OCI-LY7 (cell line): ENCODE measurements at regions not wholly inside any gene's neighbourhood (a gene's known extent, or its start where the extent isn't known, plus 50 kb on each side); places are given as distances from the start of the nearest gene placed in this dataset.

Experiments
- BruUV-seq: library from RNA; stranded (reverse); fragments of 400-500 nt; replicated peaks from 2 replicates; lab custom pipeline; 2021; lab: Mats Ljungman, UMichigan
- CTCF ChIA-PET: fragments of 300-600 bp; sonication (Branson Sonifier 250); formaldehyde crosslinking; loops from one replicate; lab custom pipeline; 2022; ENCODE audit warnings: antibody characterized with exemption; ENCODE audit not compliant: unreplicated experiment; lab: Charles Lee
- POLR2A ChIA-PET: fragments of 300-600 bp; sonication (Branson Sonifier 250); formaldehyde crosslinking; loops from one replicate; lab custom pipeline; 2022; ENCODE audit warnings: antibody characterized with exemption; lab: Charles Lee
- DNase-seq: peaks from one replicate; pipeline ENCODE4 v3.0.0-alpha.2; 2015; ENCODE audit warnings: low spot score
- H2AFZ ChIP-seq: fragments of 200-600 bp; sonication (generic), shearing (Covaris generic); 2 replicates; pipeline ENCODE4 v1.6.1; 2014; ENCODE audit warnings: mild to moderate bottlenecking, antibody characterized with exemption, low read length, moderate library complexity
- H3K27ac ChIP-seq: fragments of 200-600 bp; sonication (generic); 2 replicates; pipeline ENCODE4 v1.5.1; 2014; ENCODE audit warnings: mixed run types, low read depth, mild to moderate bottlenecking, moderate library complexity, low read length, inconsistent platforms; ENCODE audit not compliant: poor library complexity, severe bottlenecking
- H3K36me3 ChIP-seq: fragments of 200-600 bp; sonication (generic); 2 replicates; pipeline ENCODE4 v1.6.1; 2014; ENCODE audit warnings: mild to moderate bottlenecking, antibody characterized with exemption, low read length, moderate library complexity, mixed read lengths; ENCODE audit not compliant: insufficient read depth
- H3K4me1 ChIP-seq: fragments of 200-600 bp; sonication (generic); 2 replicates; pipeline ENCODE4 v1.5.1; 2014; ENCODE audit warnings: mild to moderate bottlenecking, low read length; ENCODE audit not compliant: insufficient read depth, poor library complexity, severe bottlenecking
- H3K4me2 ChIP-seq: fragments of 200-600 bp; sonication (generic); 2 replicates; pipeline ENCODE4 v1.6.1; 2014; ENCODE audit warnings: mild to moderate bottlenecking, low read length
- H3K4me3 ChIP-seq: fragments of 200-600 bp; sonication (generic); 2 replicates; pipeline ENCODE4 v1.5.1; 2014; ENCODE audit warnings: mild to moderate bottlenecking, low read depth, low read length; ENCODE audit not compliant: poor library complexity, severe bottlenecking
- H3K79me2 ChIP-seq: fragments of 200-600 bp; sonication (generic); 2 replicates; pipeline ENCODE4 v1.6.1; 2016; ENCODE audit warnings: low read depth, mild to moderate bottlenecking, low read length, moderate library complexity, mixed read lengths; ENCODE audit not compliant: insufficient read depth
- H3K9me2 ChIP-seq: fragments of 200-600 bp; sonication (generic); 2 replicates; pipeline ENCODE4 v1.6.1; 2016; ENCODE audit warnings: mild to moderate bottlenecking, low read length, mixed read lengths; ENCODE audit not compliant: insufficient read depth
- H3K9me3 ChIP-seq: fragments of 200-600 bp; sonication (generic); 2 replicates; pipeline ENCODE4 v1.6.1; 2014; ENCODE audit warnings: mild to moderate bottlenecking, mixed run types, low read length, mixed read lengths
- H4K20me1 ChIP-seq: fragments of 200-600 bp; sonication (generic); 2 replicates; pipeline ENCODE4 v1.6.1; 2014; ENCODE audit warnings: mild to moderate bottlenecking, antibody characterized with exemption, low read length, moderate library complexity, mixed read lengths; ENCODE audit not compliant: insufficient read depth
- CTCF ChIP-seq: fragments of 200-600 bp; sonication (generic); conservative IDR thresholded peaks from 2 replicates; pipeline ENCODE4 v1.5.1; 2014; ENCODE audit warnings: mild to moderate bottlenecking, antibody characterized with exemption, low read length, moderate library complexity, mixed read lengths
- EZH2phosphoT487 ChIP-seq: fragments of 200-600 bp; sonication (generic); IDR thresholded peaks from 2 replicates; pipeline ENCODE4 v1.6.1; 2018; ENCODE audit warnings: low read depth, borderline replicate concordance, mild to moderate bottlenecking, mixed run types, antibody characterized with exemption, low read length, moderate library complexity, mixed read lengths
- intact Hi-C: fragments of 100-400 bp; cut with micrococcal nuclease; formaldehyde crosslinking; loops from one replicate; pipeline ENCODE4 v1.10.0; 2022; ENCODE audit not compliant: unreplicated experiment

GRCh38 chr11:92477686-92478085, 253.1 kb downstream of the FAT3 start:
- ChIA-PET CTCF (no interaction called here), POLR2A (interaction anchor here (0.6 kb wide), 1 partner anchor 926 kb away, joined by 4 read pairs; no protein-coding TSS in a partner anchor)
- no peaks in the 10 kb centered on the region for H3K9me2 ChIP-seq
- no peaks in the 10 kb centered on the region for H3K9me3 ChIP-seq
- TF ChIP-seq CTCF: no peak
- no peak for TF ChIP-seq EZH2phosphoT487
- no peak overlapping the region for H3K27ac ChIP-seq
- no peak overlapping the region for H2AFZ ChIP-seq
- intact Hi-C loops: no loop called here
- no peak overlapping the region for H3K4me2 ChIP-seq
- no peak for DNase-seq
- no peaks in the 10 kb centered on the region for H3K79me2 ChIP-seq
- no peaks in the 10 kb centered on the region for H3K36me3 ChIP-seq
- H3K4me3 ChIP-seq: no peak overlapping the region
- no peaks in the 10 kb centered on the region for H4K20me1 ChIP-seq
- H3K4me1 ChIP-seq: no peaks in the 10 kb centered on the region
- no TSS peak for BruUV-seq

- ChIA-PET CTCF (no interaction called here), POLR2A (no interaction called here)
- Histone ChIP-seq H3K27ac (no peak overlapping the region), H3K79me2 (no peaks in the 10 kb centered on the region), H3K4me2 (no peak overlapping the region), H2AFZ (no peak overlapping the region), H4K20me1 (no peaks in the 10 kb centered on the region), H3K4me3 (no peak overlapping the region), H3K36me3 (no peaks in the 10 kb centered on the region), H3K9me2 (no peaks in the 10 kb centered on the region), H3K9me3 (no peaks in the 10 kb centered on the region), H3K4me1 (no peaks in the 10 kb centered on the region)
- intact Hi-C loops: no loop called here
- DNase-seq: no peak
- TF ChIP-seq CTCF: no peak
- no peak for TF ChIP-seq EZH2phosphoT487
- BruUV-seq: no TSS peak
Observed at GRCh38 chr11:92480499-92480898, 255.9 kb downstream of the FAT3 start.

- no peaks in the 10 kb centered on the region for H3K36me3 ChIP-seq
- intact Hi-C loops: no loop called here
- H3K79me2 ChIP-seq: no peaks in the 10 kb centered on the region
- DNase-seq: no peak
- ChIA-PET POLR2A (no interaction called here), CTCF (no interaction called here)
- H2AFZ ChIP-seq: no peak overlapping the region
- H3K4me2 ChIP-seq: no peak overlapping the region
- H3K9me2 ChIP-seq: no peaks in the 10 kb centered on the region
- no peaks in the 10 kb centered on the region for H3K9me3 ChIP-seq
- no peaks in the 10 kb centered on the region for H4K20me1 ChIP-seq
- BruUV-seq: no TSS peak
- no peak overlapping the region for H3K27ac ChIP-seq
- TF ChIP-seq CTCF: no peak
- no peak for TF ChIP-seq EZH2phosphoT487
- H3K4me3 ChIP-seq: no peak overlapping the region
- H3K4me1 ChIP-seq: no peaks in the 10 kb centered on the region
Observed at GRCh38 chr11:92482492-92483060, 258.0 kb downstream of the FAT3 start.
